GM12878 (cell line): ENCODE measurements at regions not wholly inside any gene's neighbourhood (a gene's known extent, or its start where the extent isn't known, plus 50 kb on each side); places are given as distances from the start of the nearest gene placed in this dataset.

Source experiments
- EZH2 ChIP-seq: IDR thresholded peaks from 2 replicates; pipeline ENCODE4 v1.6.1; 2012; ENCODE audit warnings: low read depth, mild to moderate bottlenecking, control low read depth, inconsistent platforms, low read length, borderline replicate concordance; ENCODE audit not compliant: control insufficient read depth
- HCFC1 ChIP-seq: fragments of 150-350 bp; IDR thresholded peaks from 2 replicates; pipeline ENCODE4 v1.6.1; 2014; ENCODE audit warnings: low read length

DNA sequence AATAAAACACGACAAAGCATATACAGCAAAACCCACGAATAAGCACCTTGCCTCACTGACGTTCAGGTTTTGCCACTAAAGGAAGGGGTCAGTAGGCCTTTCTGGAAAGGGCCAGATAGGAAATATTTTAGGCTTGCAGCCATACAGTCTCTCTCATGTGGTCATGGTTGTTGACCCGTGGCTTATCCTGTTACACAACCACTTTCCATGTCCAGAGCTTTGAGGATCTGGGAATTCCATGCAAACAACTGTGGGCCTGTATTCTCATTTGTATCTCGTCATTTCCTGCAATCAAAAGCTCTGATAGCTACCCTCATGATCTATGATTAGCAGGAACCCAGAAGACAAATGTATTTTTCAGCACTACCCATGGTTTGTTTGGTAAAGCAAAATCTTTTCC, 108.3 kb downstream of the DRD1 start:
- TF ChIP-seq EZH2 (no peak), HCFC1 (no peak)
